LNCaP clone FGC (cell line): ENCODE measurements at regions not wholly inside any gene's neighbourhood (a gene's known extent, or its start where the extent isn't known, plus 50 kb on each side); places are given as distances from the start of the nearest gene placed in this dataset.

ENCODE experiments used
- DNase-seq: peaks from one replicate; pipeline ENCODE4 v3.0.0-alpha.2; 2011; ENCODE audit warnings: low read depth
- H3K4me3 ChIP-seq: 2 replicates; pipeline ENCODE4 v1.5.1; 2011; ENCODE audit warnings: mild to moderate bottlenecking, low read depth, low read length, control low read depth
- TF ChIP-seq, protein P1 (sequence below): IDR thresholded peaks from 2 replicates; pipeline ENCODE4 v1.5.1; 2012; ENCODE audit warnings: mild to moderate bottlenecking; ENCODE audit not compliant: control insufficient read depth, insufficient read depth; ENCODE audit errors: extremely low read depth

- no peak for DNase-seq
- TF ChIP-seq, protein P1, sequence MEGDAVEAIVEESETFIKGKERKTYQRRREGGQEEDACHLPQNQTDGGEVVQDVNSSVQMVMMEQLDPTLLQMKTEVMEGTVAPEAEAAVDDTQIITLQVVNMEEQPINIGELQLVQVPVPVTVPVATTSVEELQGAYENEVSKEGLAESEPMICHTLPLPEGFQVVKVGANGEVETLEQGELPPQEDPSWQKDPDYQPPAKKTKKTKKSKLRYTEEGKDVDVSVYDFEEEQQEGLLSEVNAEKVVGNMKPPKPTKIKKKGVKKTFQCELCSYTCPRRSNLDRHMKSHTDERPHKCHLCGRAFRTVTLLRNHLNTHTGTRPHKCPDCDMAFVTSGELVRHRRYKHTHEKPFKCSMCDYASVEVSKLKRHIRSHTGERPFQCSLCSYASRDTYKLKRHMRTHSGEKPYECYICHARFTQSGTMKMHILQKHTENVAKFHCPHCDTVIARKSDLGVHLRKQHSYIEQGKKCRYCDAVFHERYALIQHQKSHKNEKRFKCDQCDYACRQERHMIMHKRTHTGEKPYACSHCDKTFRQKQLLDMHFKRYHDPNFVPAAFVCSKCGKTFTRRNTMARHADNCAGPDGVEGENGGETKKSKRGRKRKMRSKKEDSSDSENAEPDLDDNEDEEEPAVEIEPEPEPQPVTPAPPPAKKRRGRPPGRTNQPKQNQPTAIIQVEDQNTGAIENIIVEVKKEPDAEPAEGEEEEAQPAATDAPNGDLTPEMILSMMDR: no peak
Observed at GRCh38 chr2:34899079-34899478, 1300.0 kb upstream of the FAM98A start.

DNA sequence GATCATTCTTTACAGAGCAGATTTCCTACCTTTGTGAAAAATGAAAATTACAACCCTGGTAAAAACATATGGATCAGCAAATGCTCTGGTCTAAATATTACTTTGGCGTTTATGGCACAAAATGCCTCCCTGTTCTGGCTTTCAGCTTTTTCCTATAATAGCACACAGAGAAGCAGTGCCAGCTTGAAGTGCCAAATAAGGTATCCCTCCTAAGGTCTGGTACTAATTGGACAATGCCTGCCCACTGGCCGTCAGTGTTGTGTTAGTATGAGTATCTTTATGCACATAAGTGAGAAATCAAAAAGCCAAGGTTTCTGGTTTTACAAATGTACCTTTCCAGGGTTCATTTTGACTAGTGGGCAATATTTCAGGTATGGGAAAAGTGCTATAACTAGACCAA is 1293.7 kb upstream of the FAM98A start:
- H3K4me3 ChIP-seq: no peak overlapping the region
- no peak for DNase-seq
- TF ChIP-seq, protein P1: no peak

More at GRCh38 chr2:34899079-34899478, 1300.0 kb upstream of the FAM98A start:
- H3K4me3 ChIP-seq: no peak overlapping the region

DNA sequence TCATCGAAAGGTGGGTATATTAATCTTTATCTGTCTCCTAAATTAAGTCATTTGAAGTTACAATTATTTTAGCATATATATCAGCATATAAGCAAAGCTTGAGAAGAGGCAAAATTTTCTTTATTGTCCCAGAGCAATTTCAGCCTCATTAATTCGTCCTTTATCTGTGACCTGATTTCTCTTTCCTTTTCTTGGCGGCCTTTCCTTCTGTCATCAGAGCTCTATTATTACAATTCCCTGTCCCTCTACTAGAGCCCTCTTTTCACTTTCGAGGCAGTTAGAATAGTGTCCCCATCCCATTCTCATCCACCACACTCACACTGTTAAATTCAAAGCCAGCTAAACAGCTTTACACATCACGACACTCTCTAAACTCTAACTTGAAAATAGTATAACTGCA is 1293.2 kb upstream of the FAM98A start:
- no peak overlapping the region for H3K4me3 ChIP-seq
- DNase-seq: no peak
- TF ChIP-seq, protein P1: no peak

DNA sequence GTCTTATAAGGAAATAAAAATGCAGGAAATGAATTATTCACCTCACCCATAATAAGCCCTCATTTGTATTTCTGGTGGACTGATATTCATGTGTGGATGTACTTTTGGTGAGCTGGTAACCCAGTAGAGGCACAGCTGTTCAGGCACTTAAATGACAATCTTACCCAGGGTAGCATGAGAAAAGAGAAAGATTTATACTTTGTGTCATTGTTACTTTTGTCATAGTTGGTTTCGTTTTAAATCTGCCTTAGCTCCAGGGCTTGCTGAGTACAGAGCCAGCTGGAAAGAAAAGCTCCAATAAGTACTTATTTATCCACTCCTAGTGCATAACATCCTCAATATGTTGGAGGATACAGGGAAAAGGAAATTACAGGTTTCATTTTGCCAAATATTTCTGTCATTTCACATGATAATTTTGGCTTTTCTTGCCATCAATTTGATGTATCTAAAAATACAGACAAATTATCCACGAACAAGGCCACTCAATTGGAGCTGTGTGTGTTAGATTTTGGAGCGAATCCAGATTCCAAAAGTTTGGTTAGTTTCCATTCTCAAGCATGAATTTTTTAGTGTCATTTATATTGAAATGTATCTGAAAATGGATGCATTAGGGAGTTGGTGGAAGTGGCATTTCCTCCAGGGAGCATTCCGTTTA is 1276.1 kb upstream of the FAM98A start:
- no peak for DNase-seq
- H3K4me3 ChIP-seq: no peak overlapping the region
- TF ChIP-seq, protein P1: no peak

- H3K4me3 ChIP-seq: no peak overlapping the region
- TF ChIP-seq, protein P1: no peak
- DNase-seq: no peak
Observed at GRCh38 chr2:34853646-34854045, 1254.5 kb upstream of the FAM98A start.

GRCh38 chr2:34851804-34852203 is 1252.7 kb upstream of the FAM98A start:
- H3K4me3 ChIP-seq: no peak overlapping the region
- no peak for DNase-seq
- TF ChIP-seq, protein P1: no peak

DNA sequence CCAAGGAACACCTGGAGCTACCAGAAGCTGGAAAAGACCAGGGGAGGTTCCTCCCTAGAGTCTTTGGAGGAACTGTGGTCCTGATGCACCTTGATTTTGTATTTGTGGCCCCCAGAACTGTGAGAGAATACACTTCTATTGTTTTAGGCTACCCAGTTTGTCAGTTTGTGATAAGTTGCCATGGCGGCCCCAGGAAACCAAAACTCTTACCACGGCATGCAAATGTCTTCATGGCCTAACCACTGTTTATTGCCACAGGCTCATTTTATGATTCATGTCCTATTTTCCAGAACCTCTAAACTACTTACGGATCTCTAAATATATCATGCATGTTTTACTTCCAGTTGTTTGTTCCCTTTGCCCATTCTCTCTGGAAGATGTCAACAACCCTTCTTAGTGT is 1250.7 kb upstream of the FAM98A start:
- no peak for DNase-seq
- H3K4me3 ChIP-seq: no peak overlapping the region
- TF ChIP-seq, protein P1: no peak
